Transverse colon (tissue), 4 donors: ENCODE measurements at regions not wholly inside any gene's neighbourhood (a gene's known extent, or its start where the extent isn't known, plus 50 kb on each side); places are given as distances from the start of the nearest gene placed in this dataset.

Experiments used
- CTCF ChIP-seq, 5 experiments: fragments of 200-600 bp in 3 of 5; fragments of 450-650 bp in 2 of 5; sonication (generic) in 3 of 5; IDR thresholded peaks; 1 replicate in 2 of 5; 2 replicates in 3 of 5; pipeline ENCODE4 v1.5.1; 2016 to 2017; ENCODE audit warnings: antibody characterized with exemption in 5 of 5, inconsistent platforms in 3 of 5, mild to moderate bottlenecking in 2 of 5, moderate library complexity in 1 of 5
- POLR2A ChIP-seq: fragments of 450-650 bp; IDR thresholded peaks from one replicate; pipeline ENCODE4 v1.6.1; 2016; ENCODE audit warnings: antibody characterized with exemption, mild to moderate bottlenecking, moderate library complexity
- POLR2AphosphoS5 ChIP-seq, 3 donors: sonication (generic); formaldehyde crosslinking; IDR thresholded peaks; one replicate each; pipeline ENCODE4 v1.6.1; 2016; ENCODE audit warnings: antibody characterized with exemption in 3 of 3

GRCh38 chr10:132132421-132132841, 54.3 kb upstream of the DPYSL4 start:
- no peak for TF ChIP-seq POLR2A
- TF ChIP-seq CTCF (IDR thresholded peaks at IDR 0.05), result no peak
- no peak for TF ChIP-seq POLR2AphosphoS5 (IDR thresholded peaks at IDR 0.05)
